A549 (cell line): ENCODE measurements at regions not wholly inside any gene's neighbourhood (a gene's known extent, or its start where the extent isn't known, plus 50 kb on each side); places are given as distances from the start of the nearest gene placed in this dataset.

Experiments
- BHLHE40 ChIP-seq: IDR thresholded peaks from 2 replicates; pipeline ENCODE4 v1.6.1; 2012; ENCODE audit warnings: low read depth, low read length, inconsistent platforms
- CTCF ChIP-seq: fragments of >200 bp; sonication (Bioruptor Twin); formaldehyde crosslinking; IDR thresholded peaks from 3 replicates; pipeline ENCODE4 v1.5.1; 2016
- ESRRA ChIP-seq: fragments of 150-350 bp; IDR thresholded peaks from 2 replicates; pipeline ENCODE4 v1.6.1; 2014; ENCODE audit warnings: mild to moderate bottlenecking, low read length, borderline replicate concordance
- MAZ ChIP-seq: fragments of 150-350 bp; IDR thresholded peaks from 2 replicates; pipeline ENCODE4 v1.6.1; 2014; ENCODE audit warnings: antibody characterized with exemption, low read depth, low read length, borderline replicate concordance
- POLR2A ChIP-seq: IDR thresholded peaks from 2 replicates; pipeline ENCODE4 v1.6.1; 2012; ENCODE audit warnings: mild to moderate bottlenecking, low read length
- SMC3 ChIP-seq: fragments of >200 bp; sonication (Bioruptor Twin); formaldehyde crosslinking; IDR thresholded peaks from 3 replicates; pipeline ENCODE4 v1.6.1; 2018; ENCODE audit warnings: inconsistent platforms
- SREBF2 ChIP-seq: fragments of 450-650 bp; IDR thresholded peaks from 2 replicates; pipeline ENCODE4 v1.6.1; 2014; ENCODE audit warnings: mild to moderate bottlenecking, moderate library complexity
- USF2 ChIP-seq: fragments of 450-650 bp; IDR thresholded peaks from 2 replicates; pipeline ENCODE4 v1.6.1; 2014; ENCODE audit warnings: antibody characterized with exemption

GRCh38 chr3:177308286-177308685 is 111.0 kb upstream of the TBL1XR1 start:
- no peak for TF ChIP-seq BHLHE40
- no peak for TF ChIP-seq SMC3
- no peak for TF ChIP-seq CTCF
- no peak for TF ChIP-seq SREBF2
- TF ChIP-seq USF2, result no peak
- no peak for TF ChIP-seq POLR2A
- TF ChIP-seq MAZ, result no peak
- TF ChIP-seq ESRRA, result no peak
